Adrenal gland (tissue), 9 donors: ENCODE measurements at regions not wholly inside any gene's neighbourhood (a gene's known extent, or its start where the extent isn't known, plus 50 kb on each side); places are given as distances from the start of the nearest gene placed in this dataset.

Source experiments
- DNase-seq, 7 donors: peaks; one replicate each; pipeline ENCODE4 v3.0.0-alpha.2; 2019 to 2020
- H3K27ac ChIP-seq, 5 donors: fragments of 200-600 bp; sonication (generic) in 4 of 5; 1 replicate in 3 of 5; 2 replicates in 2 of 5; pipeline versions ENCODE4 v1.5.1 to v1.8.0; 2016 to 2020; ENCODE audit warnings: mild to moderate bottlenecking in 1 of 5
- H3K27me3 ChIP-seq: fragments of 200-600 bp; 2 replicates; pipeline ENCODE4 v1.8.0; 2021
- H3K36me3 ChIP-seq, 2 donors: fragments of 200-600 bp; replicated peaks in 1 of 2; 1 replicate in 1 of 2; 2 replicates in 1 of 2; pipeline versions ENCODE4 v1.5.1 to v1.8.0; 2018 to 2022
- H3K4me1 ChIP-seq, 2 donors: fragments of 200-600 bp; replicated peaks in 1 of 2; 1 replicate in 1 of 2; 2 replicates in 1 of 2; pipeline versions ENCODE4 v1.5.1 to v1.8.0; 2018 to 2021
- H3K4me3 ChIP-seq, 4 donors: fragments of 200-600 bp; sonication (generic) in 3 of 4; one replicate each; pipeline ENCODE4 v1.5.1; 2016 to 2018
- H3K9me3 ChIP-seq, 3 donors: fragments of 200-600 bp; sonication (generic) in 1 of 3; replicated peaks in 1 of 3; 1 replicate in 2 of 3; 2 replicates in 1 of 3; pipeline versions ENCODE4 v1.5.1 to v1.8.0; 2016 to 2021
- CTCF ChIP-seq, 6 experiments: fragments of 450-650 bp in 4 of 6; fragments of 200-600 bp in 2 of 6; sonication (generic) in 1 of 6; IDR thresholded peaks; 1 replicate in 5 of 6; 2 replicates in 1 of 6; pipeline versions ENCODE4 v1.5.1 to v1.8.0; 2016 to 2021; ENCODE audit warnings: antibody characterized with exemption in 6 of 6, mild to moderate bottlenecking in 2 of 6, moderate library complexity in 1 of 6
- POLR2A ChIP-seq, 2 donors: fragments of 450-650 bp; IDR thresholded peaks; one replicate each; pipeline ENCODE4 v1.6.1; 2017; ENCODE audit warnings: antibody characterized with exemption in 2 of 2, mild to moderate bottlenecking in 2 of 2, moderate library complexity in 1 of 2
- WGBS, 4 donors: extraction: QIAGEN DNeasy Blood & Tissue Kit in 2 of 4; methylation state at CpG; one replicate each; pipeline versions ENCODE4 v1.1.5 to v1.1.7; 2013 to 2017; 5-methylcytosine and 5-hydroxymethylcytosine counted together
- intact Hi-C, 2 donors: fragments of 100-400 bp; cut with DNase I; formaldehyde crosslinking; loops; one replicate each; pipeline versions ENCODE4 v1.14.1 to v1.15.0; 2022 to 2023
- donor health status: healthy with polysubstance abuse.
- donor health status: Bipolar disorder and iron deficiency.
- donor health status: DM: yes; HTN: yes; CAD: no.
- donor health status: DM: no; HTN: no; CAD: no.
- donor health status: DM: no; HTN: no; CAD: no.

- no peak for TF ChIP-seq CTCF (IDR thresholded peaks at IDR 0.05)
- TF ChIP-seq POLR2A (IDR thresholded peaks at IDR 0.05) = no peak
- intact Hi-C loops = no loop called here
- Histone ChIP-seq H3K4me1 (no peaks in the 10 kb centered on the region), H3K27ac (no peak overlapping the region), H3K36me3 (no peaks in the 10 kb centered on the region), H3K4me3 (no peak overlapping the region), H3K27me3 (no peaks in the 10 kb centered on the region), H3K9me3 (no peaks in the 10 kb centered on the region)
- WGBS, 4 donors = 31 to 47% (median 36%) methylated on average over 4 of the region's 4 CpGs
- DNase-seq = no peak
Measured at GRCh38 chr12:97182769-97183168, 275.7 kb downstream of the NEDD1 start.

GRCh38 chr12:97184127-97184773, 277.2 kb downstream of the NEDD1 start:
- no peaks in the 10 kb centered on the region for H3K27me3 ChIP-seq
- TF ChIP-seq POLR2A (IDR thresholded peaks at IDR 0.05) = no peak
- H3K27ac ChIP-seq = no peak overlapping the region
- no peaks in the 10 kb centered on the region for H3K36me3 ChIP-seq
- no peak overlapping the region for H3K4me3 ChIP-seq
- no peak for DNase-seq
- intact Hi-C loops = no loop called here
- H3K9me3 ChIP-seq = no peaks in the 10 kb centered on the region
- 85 to 95% (median 87%) methylated on average over 3 of the region's 3 CpGs for WGBS, 4 donors
- no peaks in the 10 kb centered on the region for H3K4me1 ChIP-seq

GRCh38 chr12:97185567-97185966, 277.0 kb upstream of the RMST start:
- TF ChIP-seq POLR2A (IDR thresholded peaks at IDR 0.05) = no peak
- no peak for TF ChIP-seq CTCF (IDR thresholded peaks at IDR 0.05)
- Histone ChIP-seq H3K9me3 (no peaks in the 10 kb centered on the region), H3K27me3 (no peaks in the 10 kb centered on the region), H3K27ac (no peak overlapping the region), H3K4me3 (no peak overlapping the region), H3K4me1 (no peaks in the 10 kb centered on the region), H3K36me3 (no peaks in the 10 kb centered on the region)
- intact Hi-C loops = no loop called here
- DNase-seq = no peak
- 77 to 86% (median 80%) methylated on average over 4 of the region's 4 CpGs for WGBS, 4 donors

GRCh38 chr12:97194546-97194945, 268.1 kb upstream of the RMST start:
- Histone ChIP-seq H3K27ac (no peak overlapping the region), H3K36me3 (no peaks in the 10 kb centered on the region), H3K9me3 (no peaks in the 10 kb centered on the region), H3K27me3 (no peaks in the 10 kb centered on the region), H3K4me3 (no peak overlapping the region), H3K4me1 (no peaks in the 10 kb centered on the region)
- WGBS, 4 donors = 38 to 61% (median 52%) methylated on average over 4 of the region's 4 CpGs
- intact Hi-C loops = no loop called here
- TF ChIP-seq CTCF (IDR thresholded peaks at IDR 0.05) (no peak), POLR2A (IDR thresholded peaks at IDR 0.05) (no peak)
- no peak for DNase-seq

- intact Hi-C loops = no loop called here
- H3K27me3 ChIP-seq = no peaks in the 10 kb centered on the region
- no peak overlapping the region for H3K4me3 ChIP-seq
- TF ChIP-seq CTCF (IDR thresholded peaks at IDR 0.05) (no peak), POLR2A (IDR thresholded peaks at IDR 0.05) (no peak)
- no peak overlapping the region for H3K27ac ChIP-seq
- H3K9me3 ChIP-seq = no peaks in the 10 kb centered on the region
- no peaks in the 10 kb centered on the region for H3K36me3 ChIP-seq
- no peak for DNase-seq
- WGBS, 4 donors = 35 to 49% (median 43%) methylated on average over 5 of the region's 5 CpGs
- no peaks in the 10 kb centered on the region for H3K4me1 ChIP-seq
Measured at GRCh38 chr12:97200181-97200580, 262.4 kb upstream of the RMST start.
